ENCODE measurements at regions not wholly inside any gene's neighbourhood (a gene's known extent, or its start where the extent isn't known, plus 50 kb on each side); places are given as distances from the start of the nearest gene placed in this dataset.

DNA sequence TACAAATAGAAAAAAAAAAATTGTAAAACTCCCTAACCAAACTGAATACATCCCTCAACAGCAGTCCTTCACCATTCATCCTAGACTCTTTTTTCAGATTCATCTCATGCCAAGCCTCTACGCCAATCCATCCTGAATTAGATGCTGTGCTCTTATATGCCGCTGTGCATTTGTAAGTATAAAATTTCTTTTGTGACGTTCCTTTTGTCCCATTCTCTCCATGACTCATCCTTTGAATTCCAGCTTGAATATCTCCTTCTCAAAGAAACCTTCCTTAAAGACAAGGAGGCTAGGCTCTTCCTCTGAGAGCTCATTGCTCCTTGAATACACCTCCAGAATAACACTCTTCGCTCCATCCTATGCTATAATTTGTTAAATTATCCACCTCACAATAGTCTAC is 359.2 kb downstream of the RMST start:
- no peaks in the 10 kb centered on the region for H3K27me3 Mint-ChIP-seq (ENCODE audit: low read depth in 3 of 3)
- no CpG with 5 or more reads among the region's 4 CpGs for WGBS (ENCODE audit: insufficient coverage)
- H4K20me1 ChIP-seq (ENCODE audit: insufficient read depth, low read length): no peaks in the 10 kb centered on the region
- no peaks in the 10 kb centered on the region for H3K36me3 ChIP-seq (replicated peaks in 1 of 2; ENCODE audit: control insufficient read depth in 1 of 2, insufficient read depth in 2 of 2, low read length in 2 of 2)
- H3K4me1 ChIP-seq (ENCODE audit: control insufficient read depth in 1 of 2, insufficient read depth in 2 of 2, low read length in 2 of 2): no peaks in the 10 kb centered on the region
- no peak overlapping the region for H3K4me3 ChIP-seq (replicated peaks in 1 of 3; ENCODE audit: low read depth in 2 of 3, low read length in 3 of 3)
- no peaks in the 10 kb centered on the region for H3K79me2 ChIP-seq (ENCODE audit: insufficient read depth, low read length)
- no peak overlapping the region for H3K9ac ChIP-seq (ENCODE audit: insufficient read depth, low read length, poor library complexity, severe bottlenecking)
- H3K27ac ChIP-seq (ENCODE audit: low read depth in 1 of 2, low read length in 2 of 2): no peak overlapping the region
- H3K27ac Mint-ChIP-seq: no peak overlapping the region
- peaks cover 0 to 4% (median 2%) of the 10 kb centered on the region in 7 donors for H3K9me3 Mint-ChIP-seq
- no peaks in the 10 kb centered on the region for H3K9me3 ChIP-seq (replicated peaks in 1 of 2; ENCODE audit: control insufficient read depth in 1 of 2, insufficient read depth in 1 of 2, low read length in 2 of 2)
- intact Hi-C loops (cut with micrococcal nuclease): no loop called here
- H3K4me2 ChIP-seq (replicated peaks; ENCODE audit: extremely low read depth, low read length, poor library complexity, severe bottlenecking): no peak overlapping the region
- H3K4me3 Mint-ChIP-seq: no peak overlapping the region
- no peak overlapping the region for H2AFZ ChIP-seq (ENCODE audit: insufficient read depth, low read depth, low read length, poor library complexity, severe bottlenecking)
- H3K36me3 Mint-ChIP-seq: no peaks in the 10 kb centered on the region
- TF ChIP-seq, protein P1, sequence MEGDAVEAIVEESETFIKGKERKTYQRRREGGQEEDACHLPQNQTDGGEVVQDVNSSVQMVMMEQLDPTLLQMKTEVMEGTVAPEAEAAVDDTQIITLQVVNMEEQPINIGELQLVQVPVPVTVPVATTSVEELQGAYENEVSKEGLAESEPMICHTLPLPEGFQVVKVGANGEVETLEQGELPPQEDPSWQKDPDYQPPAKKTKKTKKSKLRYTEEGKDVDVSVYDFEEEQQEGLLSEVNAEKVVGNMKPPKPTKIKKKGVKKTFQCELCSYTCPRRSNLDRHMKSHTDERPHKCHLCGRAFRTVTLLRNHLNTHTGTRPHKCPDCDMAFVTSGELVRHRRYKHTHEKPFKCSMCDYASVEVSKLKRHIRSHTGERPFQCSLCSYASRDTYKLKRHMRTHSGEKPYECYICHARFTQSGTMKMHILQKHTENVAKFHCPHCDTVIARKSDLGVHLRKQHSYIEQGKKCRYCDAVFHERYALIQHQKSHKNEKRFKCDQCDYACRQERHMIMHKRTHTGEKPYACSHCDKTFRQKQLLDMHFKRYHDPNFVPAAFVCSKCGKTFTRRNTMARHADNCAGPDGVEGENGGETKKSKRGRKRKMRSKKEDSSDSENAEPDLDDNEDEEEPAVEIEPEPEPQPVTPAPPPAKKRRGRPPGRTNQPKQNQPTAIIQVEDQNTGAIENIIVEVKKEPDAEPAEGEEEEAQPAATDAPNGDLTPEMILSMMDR (IDR thresholded peaks at IDR 0.05): no peak
- no peak for DNase-seq
- H3K27me3 ChIP-seq (ENCODE audit: control insufficient read depth in 2 of 2, insufficient read depth in 2 of 2, low read length in 2 of 2): no peaks in the 10 kb centered on the region
- no peaks in the 10 kb centered on the region for H3K4me1 Mint-ChIP-seq

DNA sequence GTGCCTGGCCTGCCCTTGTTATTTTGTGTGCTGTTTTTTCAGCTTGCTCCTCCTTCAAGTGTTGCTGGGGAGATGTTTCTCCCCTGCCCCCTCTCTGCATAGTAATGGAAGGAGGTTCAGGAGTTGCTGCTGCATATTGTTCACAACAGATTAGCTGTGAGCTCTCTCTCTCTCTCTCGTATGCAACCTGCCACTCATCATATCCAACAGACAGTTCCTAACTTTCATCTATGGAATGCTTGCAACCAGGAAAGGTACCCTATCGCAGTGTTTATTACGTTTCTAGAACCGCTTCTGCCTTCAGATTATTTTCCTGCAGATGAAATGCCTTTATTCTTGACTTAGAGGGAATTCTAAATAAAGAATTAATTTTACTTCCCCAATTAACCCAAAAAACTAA is 372.9 kb downstream of the RMST start:
- Histone ChIP-seq H3K4me3 (replicated peaks in 1 of 3; ENCODE audit: low read depth in 2 of 3, low read length in 3 of 3) (no peak overlapping the region), H4K20me1 (ENCODE audit: insufficient read depth, low read length) (no peaks in the 10 kb centered on the region), H3K4me2 (replicated peaks; ENCODE audit: extremely low read depth, low read length, poor library complexity, severe bottlenecking) (no peak overlapping the region), H3K4me1 (ENCODE audit: control insufficient read depth in 1 of 2, insufficient read depth in 2 of 2, low read length in 2 of 2) (no peaks in the 10 kb centered on the region), H3K27ac (ENCODE audit: low read depth in 1 of 2, low read length in 2 of 2) (no peak overlapping the region), H3K9me3 (replicated peaks in 1 of 2; ENCODE audit: control insufficient read depth in 1 of 2, insufficient read depth in 1 of 2, low read length in 2 of 2) (peaks cover 0 to 6% of the 10 kb centered on the region in 2 donors), H2AFZ (ENCODE audit: insufficient read depth, low read depth, low read length, poor library complexity, severe bottlenecking) (no peak overlapping the region), H3K27me3 (ENCODE audit: control insufficient read depth in 2 of 2, insufficient read depth in 2 of 2, low read length in 2 of 2) (no peaks in the 10 kb centered on the region), H3K36me3 (replicated peaks in 1 of 2; ENCODE audit: control insufficient read depth in 1 of 2, insufficient read depth in 2 of 2, low read length in 2 of 2) (no peaks in the 10 kb centered on the region), H3K79me2 (ENCODE audit: insufficient read depth, low read length) (no peaks in the 10 kb centered on the region), H3K9ac (ENCODE audit: insufficient read depth, low read length, poor library complexity, severe bottlenecking) (no peak overlapping the region)
- H3K4me1 Mint-ChIP-seq: no peaks in the 10 kb centered on the region
- no peak overlapping the region for H3K4me3 Mint-ChIP-seq
- intact Hi-C loops (cut with micrococcal nuclease): no loop called here
- TF ChIP-seq, protein P1 (IDR thresholded peaks at IDR 0.05): no peak
- 100% methylated on average over 1 of the region's 4 CpGs for WGBS (ENCODE audit: insufficient coverage)
- peaks cover 0 to 5% (median 0%) of the 10 kb centered on the region in 7 donors for H3K9me3 Mint-ChIP-seq
- H3K27me3 Mint-ChIP-seq (ENCODE audit: low read depth in 3 of 3): no peaks in the 10 kb centered on the region
- no peak for DNase-seq
- H3K36me3 Mint-ChIP-seq: no peaks in the 10 kb centered on the region
- no peak overlapping the region for H3K27ac Mint-ChIP-seq
